Fibroblast of the aortic adventitia (primary cell): ENCODE measurements at regions not wholly inside any gene's neighbourhood (a gene's known extent, or its start where the extent isn't known, plus 50 kb on each side); places are given as distances from the start of the nearest gene placed in this dataset.

Experiments
- DNase-seq: peaks from one replicate; pipeline ENCODE4 v3.0.0-alpha.2; 2010; ENCODE audit warnings: low read depth
- H3K4me3 ChIP-seq: 2 replicates; pipeline ENCODE4 v1.5.1; 2011; ENCODE audit warnings: low read depth, mild to moderate bottlenecking, control low read depth, low read length, moderate library complexity
- CTCF ChIP-seq: IDR thresholded peaks from 2 replicates; pipeline ENCODE4 v1.5.1; 2011; ENCODE audit warnings: mild to moderate bottlenecking, low read length, control low read depth, inconsistent platforms; ENCODE audit not compliant: insufficient read depth

- TF ChIP-seq CTCF: no peak
- DNase-seq: no peak
- no peak overlapping the region for H3K4me3 ChIP-seq
Observed at GRCh38 chr4:106451091-106451490, 82.5 kb upstream of the GIMD1 start.

GRCh38 chr4:106450249-106450648, 81.7 kb upstream of the GIMD1 start:
- TF ChIP-seq CTCF: no peak
- no peak overlapping the region for H3K4me3 ChIP-seq
- peak; percentile 55 for DNase-seq

DNA sequence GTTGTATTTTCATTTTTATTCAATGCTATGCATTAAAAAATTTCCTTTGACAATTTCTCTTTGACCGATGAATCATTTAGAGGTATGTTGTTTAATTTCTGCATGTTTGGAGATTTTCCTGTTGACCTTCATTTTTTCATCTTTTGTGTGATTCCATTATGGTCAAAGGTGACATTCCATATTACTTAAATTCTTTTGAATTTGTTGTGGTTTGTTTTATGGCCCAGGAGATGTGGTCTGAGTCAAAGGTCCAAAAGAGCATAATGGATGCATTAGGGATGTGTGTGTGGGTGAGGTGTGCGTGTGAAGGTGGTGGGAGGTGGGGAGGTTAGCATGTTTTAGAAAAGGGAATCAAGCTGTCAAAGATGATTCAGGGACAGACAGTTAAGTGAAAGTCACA, 76.0 kb upstream of the GIMD1 start:
- DNase-seq: peak; percentile 33
- TF ChIP-seq CTCF: no peak
- no peak overlapping the region for H3K4me3 ChIP-seq

DNA sequence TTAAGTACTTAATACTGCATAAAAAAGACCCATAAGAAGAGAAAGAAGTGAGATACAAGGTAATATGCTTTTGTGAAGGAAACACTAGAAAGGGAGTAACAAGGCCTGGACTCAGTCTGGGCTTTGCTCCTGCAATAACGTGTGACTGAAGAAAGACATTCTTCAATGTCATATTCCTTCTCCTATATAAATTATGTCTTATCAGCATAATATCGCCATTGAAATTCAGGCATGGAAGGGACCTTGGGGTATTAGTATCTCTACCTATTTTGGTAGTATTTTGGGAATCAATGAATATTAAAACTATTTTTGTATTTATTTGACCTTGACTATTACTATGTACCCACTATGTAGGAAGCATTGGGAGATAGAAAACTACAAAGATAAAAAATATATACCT, 62.2 kb upstream of the GIMD1 start:
- no peak for DNase-seq
- no peak for TF ChIP-seq CTCF
- no peak overlapping the region for H3K4me3 ChIP-seq

DNA sequence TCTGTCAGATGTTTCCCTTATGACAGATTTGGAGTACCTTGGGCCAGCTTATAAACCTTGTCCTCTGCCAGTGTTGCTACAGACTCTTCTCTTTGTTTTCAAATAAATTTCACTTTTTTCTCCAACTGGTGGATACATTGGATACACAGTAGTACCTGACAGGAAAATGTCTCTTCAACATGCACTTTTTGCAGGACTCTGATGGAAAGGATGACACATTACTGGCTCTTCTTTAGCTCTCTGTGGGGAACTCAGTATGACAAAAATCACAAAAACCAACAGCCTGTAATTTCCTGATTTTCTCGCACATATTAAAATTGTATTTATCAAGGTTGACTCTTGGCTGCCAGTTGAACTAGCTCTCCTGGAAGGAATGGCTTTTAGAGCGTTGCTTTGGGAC, 61.3 kb upstream of the GIMD1 start:
- H3K4me3 ChIP-seq: no peak overlapping the region
- DNase-seq: no peak
- TF ChIP-seq CTCF: no peak

- TF ChIP-seq CTCF: no peak
- DNase-seq: no peak
- H3K4me3 ChIP-seq: no peak overlapping the region
Observed at GRCh38 chr4:106426069-106426468, 57.5 kb upstream of the GIMD1 start.

- DNase-seq: no peak
- TF ChIP-seq CTCF: no peak
- no peak overlapping the region for H3K4me3 ChIP-seq
Observed at GRCh38 chr4:106425576-106425975, 57.0 kb upstream of the GIMD1 start.
